C4-2B (cell line): ENCODE measurements at regions not wholly inside any gene's neighbourhood (a gene's known extent, or its start where the extent isn't known, plus 50 kb on each side); places are given as distances from the start of the nearest gene placed in this dataset.

Experiments used
- H3K27ac ChIP-seq: fragments of 450-650 bp; 2 replicates; pipeline ENCODE4 v1.5.1; 2017
- ZFX ChIP-seq: fragments of 450-650 bp; IDR thresholded peaks from 2 replicates; pipeline ENCODE4 v1.6.1; 2017
- TF ChIP-seq, protein P1 (sequence below): fragments of 450-650 bp; conservative IDR thresholded peaks from 2 replicates; pipeline ENCODE4 v1.5.1; 2017; ENCODE audit warnings: mild to moderate bottlenecking

GRCh38 chr3:105067361-105067760, 299.3 kb upstream of the ALCAM start:
- TF ChIP-seq, protein P1, sequence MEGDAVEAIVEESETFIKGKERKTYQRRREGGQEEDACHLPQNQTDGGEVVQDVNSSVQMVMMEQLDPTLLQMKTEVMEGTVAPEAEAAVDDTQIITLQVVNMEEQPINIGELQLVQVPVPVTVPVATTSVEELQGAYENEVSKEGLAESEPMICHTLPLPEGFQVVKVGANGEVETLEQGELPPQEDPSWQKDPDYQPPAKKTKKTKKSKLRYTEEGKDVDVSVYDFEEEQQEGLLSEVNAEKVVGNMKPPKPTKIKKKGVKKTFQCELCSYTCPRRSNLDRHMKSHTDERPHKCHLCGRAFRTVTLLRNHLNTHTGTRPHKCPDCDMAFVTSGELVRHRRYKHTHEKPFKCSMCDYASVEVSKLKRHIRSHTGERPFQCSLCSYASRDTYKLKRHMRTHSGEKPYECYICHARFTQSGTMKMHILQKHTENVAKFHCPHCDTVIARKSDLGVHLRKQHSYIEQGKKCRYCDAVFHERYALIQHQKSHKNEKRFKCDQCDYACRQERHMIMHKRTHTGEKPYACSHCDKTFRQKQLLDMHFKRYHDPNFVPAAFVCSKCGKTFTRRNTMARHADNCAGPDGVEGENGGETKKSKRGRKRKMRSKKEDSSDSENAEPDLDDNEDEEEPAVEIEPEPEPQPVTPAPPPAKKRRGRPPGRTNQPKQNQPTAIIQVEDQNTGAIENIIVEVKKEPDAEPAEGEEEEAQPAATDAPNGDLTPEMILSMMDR, result no peak
- TF ChIP-seq ZFX, result no peak
- H3K27ac ChIP-seq, result no peak overlapping the region

GRCh38 chr3:105077060-105077822, 289.5 kb upstream of the ALCAM start:
- H3K27ac ChIP-seq, result no peak overlapping the region
- TF ChIP-seq, protein P1, result no peak
- no peak for TF ChIP-seq ZFX

GRCh38 chr3:105083945-105084344, 282.8 kb upstream of the ALCAM start:
- no peak overlapping the region for H3K27ac ChIP-seq
- TF ChIP-seq ZFX, result no peak
- TF ChIP-seq, protein P1, result no peak

DNA sequence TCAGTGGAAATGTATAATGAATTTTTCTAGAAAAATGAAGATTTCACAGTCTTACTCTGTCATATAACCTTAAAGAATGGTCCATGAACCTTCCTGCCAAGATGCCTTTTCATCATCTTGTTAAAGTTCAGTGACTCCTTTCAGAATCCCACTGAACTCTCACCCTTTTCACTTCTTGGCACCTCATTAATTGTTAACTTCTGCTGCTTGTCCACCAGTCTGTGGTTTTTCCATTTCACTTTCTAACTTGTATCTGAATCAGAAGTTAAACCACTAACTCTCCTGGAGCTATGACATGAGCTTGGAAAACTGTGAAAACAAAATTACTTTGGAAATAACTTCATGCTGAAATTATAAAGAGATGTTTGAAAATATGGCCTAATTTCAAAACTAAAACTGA, 281.2 kb upstream of the ALCAM start:
- no peak for TF ChIP-seq ZFX
- TF ChIP-seq, protein P1, result no peak
- no peak overlapping the region for H3K27ac ChIP-seq

GRCh38 chr3:105093371-105094252, 273.1 kb upstream of the ALCAM start:
- H3K27ac ChIP-seq, result no peak overlapping the region
- no peak for TF ChIP-seq ZFX
- TF ChIP-seq, protein P1, result no peak

- TF ChIP-seq, protein P1, result no peak
- no peak for TF ChIP-seq ZFX
Measured at GRCh38 chr3:105094588-105094987, 272.1 kb upstream of the ALCAM start.

DNA sequence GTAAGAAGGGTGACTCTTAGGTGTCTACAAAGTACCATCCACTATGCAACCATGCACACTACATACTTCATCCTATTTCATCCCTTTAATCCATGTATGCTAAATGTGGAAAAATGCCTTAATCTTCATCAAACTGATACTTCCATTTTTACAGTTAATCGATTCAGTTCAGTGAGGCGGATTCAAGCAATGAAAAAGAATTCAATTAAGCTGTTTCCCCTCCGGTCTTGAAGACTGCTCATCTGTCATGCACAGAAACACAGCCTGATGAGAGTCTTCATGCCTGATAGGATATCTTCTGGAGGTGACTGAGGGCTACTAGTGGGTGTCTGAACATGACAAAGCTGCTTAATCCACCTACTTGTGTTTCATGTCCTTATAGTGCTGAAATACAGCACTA, 270.6 kb upstream of the ALCAM start:
- no peak for TF ChIP-seq ZFX

More at GRCh38 chr3:105094588-105094987, 272.1 kb upstream of the ALCAM start:
- H3K27ac ChIP-seq, result no peak overlapping the region

More for the DNA sequence above, 270.6 kb upstream of the ALCAM start:
- H3K27ac ChIP-seq, result no peak overlapping the region
